NCI-H82 treated with DMSO at 0.1 percent for 48 hours (cell line): ENCODE measurements at regions not wholly inside any gene's neighbourhood (a gene's known extent, or its start where the extent isn't known, plus 50 kb on each side); places are given as distances from the start of the nearest gene placed in this dataset.
"Not testable (repeated sequence)": the region's sequence is repeated elsewhere in the genome, so short reads cannot be mapped to it uniquely, and the experiment has no call there.

Experiments used
- DNase-seq: peaks from one replicate; lab custom pipeline; 2025; ENCODE audit not compliant: unreplicated experiment; lab: John Stamatoyannopoulos, UW

- no peak for DNase-seq
These were observed 228.6 kb upstream of the KLHL1 start for GRCh38 chr13:70336866-70337265.

- no peak for DNase-seq
These were observed 225.5 kb upstream of the KLHL1 start for GRCh38 chr13:70333752-70334151.

GRCh38 chr13:70330697-70331361 lies 222.6 kb upstream of the KLHL1 start:
- no peak for DNase-seq

- DNase-seq: no peak
These were observed 216.3 kb upstream of the KLHL1 start for GRCh38 chr13:70324519-70324918.

GRCh38 chr13:70311191-70311590 lies 202.9 kb upstream of the KLHL1 start:
- DNase-seq: no peak

- DNase-seq: peak; percentile 84
These were observed 202.3 kb upstream of the KLHL1 start for GRCh38 chr13:70310396-70311119.

- DNase-seq: no peak
These were observed 189.0 kb upstream of the KLHL1 start for GRCh38 chr13:70297189-70297616.

GRCh38 chr13:70284371-70284770 lies 176.1 kb upstream of the KLHL1 start:
- DNase-seq: no peak

GRCh38 chr13:70275841-70276240 lies 167.6 kb upstream of the KLHL1 start:
- no peak for DNase-seq

- no peak for DNase-seq
These were observed 147.2 kb upstream of the KLHL1 start for GRCh38 chr13:70255406-70255991.

GRCh38 chr13:70253834-70254233 lies 145.6 kb upstream of the KLHL1 start:
- peak; percentile 62 for DNase-seq

GRCh38 chr13:70253411-70253810 lies 145.2 kb upstream of the KLHL1 start:
- peak; percentile 62 for DNase-seq

GRCh38 chr13:70249332-70250064 lies 141.2 kb upstream of the KLHL1 start:
- DNase-seq: no peak

GRCh38 chr13:70237131-70237530 lies 128.9 kb upstream of the KLHL1 start:
- no peak for DNase-seq

GRCh38 chr13:70235565-70235964 lies 127.3 kb upstream of the KLHL1 start:
- DNase-seq: no peak

GRCh38 chr13:70223911-70224310 lies 115.7 kb upstream of the KLHL1 start:
- no peak for DNase-seq

GRCh38 chr13:70222926-70223325 lies 114.7 kb upstream of the KLHL1 start:
- no peak for DNase-seq

GRCh38 chr13:70218618-70219017 lies 110.4 kb upstream of the KLHL1 start:
- no peak for DNase-seq

- not testable (repeated sequence) for DNase-seq
These were observed 100.7 kb upstream of the KLHL1 start for GRCh38 chr13:70208968-70209367.

GRCh38 chr13:70206671-70207070 lies 98.4 kb upstream of the KLHL1 start:
- no peak for DNase-seq

GRCh38 chr13:70203661-70204229 lies 95.5 kb upstream of the KLHL1 start:
- DNase-seq: no peak
